A673 (cell line): ENCODE measurements at regions not wholly inside any gene's neighbourhood (a gene's known extent, or its start where the extent isn't known, plus 50 kb on each side); places are given as distances from the start of the nearest gene placed in this dataset.

ENCODE experiments used
- EZH2 ChIP-seq: fragments of 200-600 bp; sonication (generic); IDR thresholded peaks from 2 replicates; pipeline ENCODE4 v1.6.1; 2017; ENCODE audit warnings: borderline replicate concordance, low read depth, mild to moderate bottlenecking, mixed read lengths, antibody characterized with exemption, low read length; ENCODE audit not compliant: poor library complexity, severe bottlenecking
- TF ChIP-seq, protein P1 (sequence below): fragments of 300-800, 200-600 bp; sonication (generic); conservative IDR thresholded peaks from 2 replicates; pipeline ENCODE4 v1.5.1; 2017; ENCODE audit warnings: low read depth, mild to moderate bottlenecking, antibody characterized with exemption, low read length, moderate library complexity, mixed read lengths

DNA sequence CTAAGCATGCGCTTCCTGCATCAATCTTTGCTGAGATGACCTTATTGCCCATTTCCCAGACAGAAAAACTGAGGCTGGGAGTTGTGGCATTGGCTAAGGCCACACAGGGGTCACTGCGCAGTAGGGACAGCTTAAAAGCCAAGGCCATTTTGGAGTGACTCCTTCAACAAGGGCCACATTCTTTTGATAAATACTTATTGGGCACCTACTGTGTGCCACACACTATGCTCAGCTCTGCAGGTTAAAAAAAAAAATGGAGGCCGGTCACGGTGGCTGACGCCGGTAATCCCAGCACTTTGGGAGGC, 108.6 kb downstream of the CEBPB start:
- TF ChIP-seq, protein P1, sequence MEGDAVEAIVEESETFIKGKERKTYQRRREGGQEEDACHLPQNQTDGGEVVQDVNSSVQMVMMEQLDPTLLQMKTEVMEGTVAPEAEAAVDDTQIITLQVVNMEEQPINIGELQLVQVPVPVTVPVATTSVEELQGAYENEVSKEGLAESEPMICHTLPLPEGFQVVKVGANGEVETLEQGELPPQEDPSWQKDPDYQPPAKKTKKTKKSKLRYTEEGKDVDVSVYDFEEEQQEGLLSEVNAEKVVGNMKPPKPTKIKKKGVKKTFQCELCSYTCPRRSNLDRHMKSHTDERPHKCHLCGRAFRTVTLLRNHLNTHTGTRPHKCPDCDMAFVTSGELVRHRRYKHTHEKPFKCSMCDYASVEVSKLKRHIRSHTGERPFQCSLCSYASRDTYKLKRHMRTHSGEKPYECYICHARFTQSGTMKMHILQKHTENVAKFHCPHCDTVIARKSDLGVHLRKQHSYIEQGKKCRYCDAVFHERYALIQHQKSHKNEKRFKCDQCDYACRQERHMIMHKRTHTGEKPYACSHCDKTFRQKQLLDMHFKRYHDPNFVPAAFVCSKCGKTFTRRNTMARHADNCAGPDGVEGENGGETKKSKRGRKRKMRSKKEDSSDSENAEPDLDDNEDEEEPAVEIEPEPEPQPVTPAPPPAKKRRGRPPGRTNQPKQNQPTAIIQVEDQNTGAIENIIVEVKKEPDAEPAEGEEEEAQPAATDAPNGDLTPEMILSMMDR = no peak
- TF ChIP-seq EZH2 = no peak
